GM18951 (cell line): ENCODE measurements at regions not wholly inside any gene's neighbourhood (a gene's known extent, or its start where the extent isn't known, plus 50 kb on each side); places are given as distances from the start of the nearest gene placed in this dataset.
"Not testable (repeated sequence)": the region's sequence is repeated elsewhere in the genome, so short reads cannot be mapped to it uniquely, and the experiment has no call there.

Experiments used
- POLR2A ChIP-seq: IDR thresholded peaks from 4 replicates; pipeline ENCODE4 v1.6.1; 2011; ENCODE audit warnings: mild to moderate bottlenecking; ENCODE audit not compliant: insufficient read length, insufficient read depth; ENCODE audit errors: extremely low read depth
- in situ Hi-C: fragments of 300-500 bp; cut with MboI; formaldehyde crosslinking; loops from one replicate; pipeline ENCODE4 v1.12.0; 2022; ENCODE audit warnings: low sequenced_read_pairs, mixed read lengths, inconsistent platforms; ENCODE audit not compliant: unreplicated experiment

DNA sequence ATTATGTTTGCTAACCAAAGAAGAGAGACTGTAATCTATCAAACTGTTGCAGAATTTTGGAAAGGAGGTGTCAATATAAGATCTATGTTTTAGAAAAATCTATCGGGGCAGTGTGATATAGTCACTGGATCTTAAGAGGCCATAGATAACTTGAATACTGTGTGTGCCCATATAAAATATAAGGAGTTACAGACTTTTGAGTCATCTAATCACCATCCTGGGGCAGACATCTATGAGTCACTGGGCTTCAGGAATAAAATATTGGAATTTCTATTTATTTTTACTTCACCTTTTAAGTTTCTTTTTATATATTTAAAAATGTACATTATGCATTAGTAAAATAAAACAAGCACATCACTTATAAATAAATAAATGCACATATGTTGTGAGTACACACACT, 509.3 kb upstream of the MAN1A1 start:
- no peak for TF ChIP-seq POLR2A
- in situ Hi-C loops, result no loop called here

DNA sequence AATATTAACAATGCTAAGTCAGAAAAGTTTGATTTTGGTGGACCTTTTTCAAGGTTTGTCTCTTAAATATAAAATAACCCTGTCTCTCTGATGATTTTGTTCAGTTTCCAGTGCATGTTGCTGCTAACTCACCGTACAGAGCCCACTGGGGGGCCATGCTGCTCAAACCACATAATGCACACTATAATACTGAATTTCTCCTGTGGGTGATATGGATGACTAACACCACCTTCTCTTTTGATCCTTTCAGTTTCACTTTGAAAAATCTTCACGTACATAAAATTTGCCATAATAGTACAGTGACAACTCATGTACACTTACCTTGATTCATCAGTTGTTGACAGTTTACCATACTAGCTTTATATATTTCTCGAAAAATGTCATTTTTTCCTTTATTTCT, 506.6 kb upstream of the MAN1A1 start:
- in situ Hi-C loops, result no loop called here
- no peak for TF ChIP-seq POLR2A

DNA sequence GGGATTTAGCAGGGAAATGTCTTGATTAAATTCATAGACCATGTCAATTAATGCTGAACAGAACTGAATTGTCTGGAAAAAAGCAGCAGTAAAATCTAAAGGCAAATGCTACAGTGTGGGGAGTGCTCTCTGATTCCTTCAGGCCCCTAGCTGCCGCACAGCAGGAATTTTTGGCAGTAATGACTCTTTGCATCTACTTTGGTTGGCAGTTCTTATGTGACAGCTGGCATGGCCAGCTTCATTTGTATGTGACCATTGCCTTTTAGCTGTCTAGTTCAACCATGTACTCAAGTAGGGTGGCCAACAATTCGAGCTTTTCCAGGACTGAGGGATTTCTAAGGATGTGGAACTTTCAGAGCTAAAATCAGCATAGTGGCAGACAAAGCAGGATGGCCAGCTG, 499.1 kb upstream of the MAN1A1 start:
- in situ Hi-C loops, result no loop called here
- TF ChIP-seq POLR2A, result no peak

DNA sequence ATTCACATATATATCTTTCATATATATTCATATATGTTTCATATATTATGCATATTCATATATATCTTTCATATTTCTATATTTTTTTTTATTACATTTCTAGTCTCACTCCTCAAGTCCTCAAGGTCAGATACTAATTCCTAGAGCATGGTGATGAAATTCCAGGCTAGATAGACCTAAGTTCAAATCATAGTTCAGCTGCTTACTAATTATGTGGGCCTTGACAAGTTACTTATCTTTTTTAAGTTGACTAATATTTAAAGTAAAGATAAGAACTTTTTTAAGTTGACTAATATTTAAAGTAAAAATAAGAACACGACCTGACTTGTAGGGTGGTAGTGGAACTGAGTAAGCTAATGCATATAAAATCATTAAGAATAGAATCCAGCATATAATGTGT, 495.6 kb upstream of the MAN1A1 start:
- no peak for TF ChIP-seq POLR2A
- in situ Hi-C loops, result no loop called here

DNA sequence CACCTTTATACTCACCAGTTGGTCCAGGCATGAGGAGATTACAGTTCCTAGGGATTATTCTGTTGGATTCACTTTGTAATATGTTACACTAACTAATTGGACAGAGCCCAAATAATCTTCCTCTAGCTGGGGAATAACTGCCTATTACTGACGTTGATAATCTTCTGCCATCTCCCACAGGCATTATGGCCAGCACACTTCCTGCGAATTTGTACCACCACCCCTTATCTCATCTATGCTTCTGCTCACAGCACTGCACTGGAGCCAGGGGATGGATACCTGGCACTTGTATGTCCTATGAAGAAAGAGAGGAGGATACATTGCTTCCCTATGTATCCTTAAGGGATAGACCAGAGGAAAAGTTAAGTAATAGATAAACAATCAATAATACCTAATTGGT, 494.8 kb upstream of the MAN1A1 start:
- no peak for TF ChIP-seq POLR2A
- in situ Hi-C loops, result no loop called here

DNA sequence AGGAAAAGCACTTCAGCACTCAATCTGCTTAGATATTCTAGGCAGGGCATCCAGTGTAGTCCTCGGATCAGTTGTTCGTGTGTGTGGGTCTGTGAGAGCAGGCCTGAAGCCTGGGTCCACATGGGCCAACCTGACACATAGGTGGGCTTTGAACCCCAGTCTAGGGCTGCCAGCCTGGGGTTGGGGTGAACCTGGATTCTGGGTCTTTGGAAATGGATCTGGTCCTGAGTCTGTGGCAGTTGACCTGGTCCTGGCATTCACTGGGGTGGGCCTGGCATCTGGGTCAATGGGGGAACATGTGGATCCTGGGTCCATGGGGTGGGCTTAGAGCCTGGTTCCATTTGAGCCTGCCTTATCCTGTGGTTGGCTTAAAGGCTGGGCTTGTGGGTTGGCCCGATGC, 492.6 kb upstream of the MAN1A1 start:
- no peak for TF ChIP-seq POLR2A
- in situ Hi-C loops, result no loop called here

DNA sequence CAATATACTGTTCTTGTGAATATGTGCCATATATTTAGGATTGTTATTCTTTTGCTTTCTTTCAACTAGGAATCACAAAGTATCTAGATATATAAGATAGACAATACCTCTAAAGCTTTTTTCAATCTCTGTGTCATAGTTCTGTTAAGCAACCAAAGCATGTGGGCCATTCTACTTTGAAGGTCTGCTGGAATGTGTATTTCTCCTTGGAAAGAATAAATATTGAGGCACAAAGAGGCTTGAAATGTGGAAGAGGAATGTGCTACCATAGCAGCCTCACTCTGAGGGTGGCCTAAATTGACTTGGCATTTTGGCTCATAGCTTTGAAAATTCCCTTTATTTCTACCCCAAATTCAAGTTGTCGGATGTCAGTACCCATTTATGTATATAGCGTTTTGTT, 488.5 kb upstream of the MAN1A1 start:
- in situ Hi-C loops, result no loop called here
- TF ChIP-seq POLR2A, result no peak

DNA sequence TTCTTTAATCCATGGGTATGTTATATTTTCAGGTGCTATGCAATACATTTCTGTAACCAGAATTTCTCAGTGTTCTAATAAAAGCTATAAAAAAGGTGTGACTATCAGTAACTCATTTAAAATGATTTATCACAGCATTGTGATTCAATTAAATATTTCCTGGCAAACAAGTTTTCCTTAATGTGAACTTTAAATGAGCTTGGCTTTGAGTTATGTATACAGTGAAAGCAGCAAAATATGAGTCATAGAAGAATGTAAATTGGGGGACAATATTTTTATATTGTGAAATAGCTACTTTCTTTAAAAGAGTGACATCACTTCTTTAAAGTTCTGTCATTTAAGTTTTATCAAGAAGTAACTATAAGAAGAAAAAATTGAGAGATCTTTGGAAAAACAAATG, 484.9 kb upstream of the MAN1A1 start:
- TF ChIP-seq POLR2A, result no peak
- in situ Hi-C loops, result no loop called here

DNA sequence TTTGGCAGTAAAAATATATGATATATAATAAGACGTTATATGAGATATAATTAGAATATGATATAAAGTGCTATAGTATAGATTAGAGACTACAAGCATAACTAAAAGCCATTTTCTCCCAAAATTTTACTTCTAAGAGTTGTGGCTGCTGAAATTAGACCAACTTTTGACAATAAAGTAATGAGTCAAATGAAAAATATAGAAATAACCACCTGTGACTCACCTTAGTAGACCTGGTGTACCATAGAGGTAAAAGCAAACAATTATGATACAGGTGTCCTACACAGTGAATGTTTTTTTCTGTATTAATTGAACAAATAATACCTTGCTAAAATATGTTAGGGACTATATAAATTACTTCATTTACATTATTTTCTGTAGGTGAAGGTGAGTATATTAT, 482.9 kb upstream of the MAN1A1 start:
- in situ Hi-C loops, result no loop called here
- TF ChIP-seq POLR2A, result no peak

DNA sequence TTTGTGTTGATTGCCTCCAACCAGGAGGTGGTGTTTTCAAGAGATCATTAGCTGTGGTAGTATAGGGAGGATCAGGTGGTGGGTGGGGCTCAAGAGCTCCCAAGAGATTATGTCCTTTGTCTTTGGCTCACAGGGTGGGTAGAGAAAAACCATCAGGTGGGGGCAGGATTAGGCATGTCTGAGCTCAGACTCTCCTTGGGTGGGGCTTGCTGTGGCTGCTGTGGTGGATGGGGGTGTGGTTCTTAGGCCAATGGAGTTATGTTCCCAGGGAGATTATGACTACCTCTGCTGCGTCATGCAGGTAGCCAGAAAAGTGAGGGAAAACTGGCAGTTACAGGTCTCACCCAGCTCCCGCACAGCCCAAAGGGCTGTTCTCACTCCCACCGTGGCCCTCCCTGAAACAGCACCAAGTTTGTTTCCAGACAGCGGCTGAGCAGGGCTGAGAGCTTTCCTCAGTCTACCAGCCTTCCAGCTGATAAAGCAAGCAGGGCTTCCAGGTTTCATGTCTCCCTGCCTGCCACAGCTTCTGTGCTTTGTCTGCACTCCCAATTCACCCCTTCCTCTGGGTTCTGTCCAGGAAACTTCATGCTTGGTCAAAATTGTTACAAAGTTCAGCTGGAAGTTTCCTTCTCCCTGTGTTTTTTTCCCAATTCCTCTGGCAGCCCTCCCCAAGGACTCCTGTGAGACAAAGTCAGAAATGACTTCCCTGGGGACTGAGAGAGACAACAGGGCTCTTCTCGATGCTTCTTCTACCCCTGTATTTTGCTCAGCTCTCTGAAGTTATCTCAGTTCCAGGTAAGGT, 481.1 kb upstream of the MAN1A1 start:
- in situ Hi-C loops, result no loop called here

DNA sequence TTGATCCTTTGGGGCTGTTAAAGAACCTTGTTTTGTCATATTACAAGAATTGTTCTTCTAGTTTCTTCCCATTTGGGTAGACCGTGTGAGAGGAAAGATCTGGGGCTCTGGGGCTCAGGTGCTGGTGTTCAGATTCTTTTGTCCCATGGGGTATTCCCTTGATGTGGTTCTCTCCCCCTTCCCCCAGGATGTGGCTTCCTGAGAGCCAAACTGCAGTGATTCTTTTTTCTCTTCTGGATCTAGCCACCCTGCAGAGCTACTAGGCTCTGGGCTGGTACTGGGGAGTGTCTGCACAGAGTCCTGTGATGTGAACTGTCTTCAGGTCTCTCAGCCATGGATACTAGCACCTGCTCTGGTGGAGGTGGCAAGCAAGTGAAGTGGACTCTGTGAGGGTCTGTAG, 480.5 kb upstream of the MAN1A1 start:
- in situ Hi-C loops, result no loop called here
- TF ChIP-seq POLR2A, result no peak

More for the DNA sequence above, 481.1 kb upstream of the MAN1A1 start:
- no peak for TF ChIP-seq POLR2A

DNA sequence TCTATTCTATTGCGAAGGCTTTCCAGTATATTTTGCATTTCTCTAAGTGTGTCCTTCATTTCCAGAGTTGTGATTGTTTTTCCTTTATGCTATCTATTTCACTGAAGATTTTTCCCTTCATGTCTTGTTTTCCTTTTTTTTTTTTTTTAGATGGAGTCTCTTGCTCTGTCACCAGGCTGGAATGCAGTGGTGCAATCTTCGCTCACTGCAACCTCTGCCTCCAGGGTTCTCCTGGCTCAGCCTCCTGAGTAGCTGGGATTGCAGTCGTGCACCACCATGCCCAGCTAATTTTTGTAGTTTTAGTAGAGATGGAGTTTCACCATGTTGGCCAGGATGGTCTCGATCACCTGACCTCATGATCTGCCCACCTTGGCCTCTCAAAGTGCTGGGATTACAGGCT, 479.9 kb upstream of the MAN1A1 start:
- in situ Hi-C loops, result not testable (repeated sequence)

DNA sequence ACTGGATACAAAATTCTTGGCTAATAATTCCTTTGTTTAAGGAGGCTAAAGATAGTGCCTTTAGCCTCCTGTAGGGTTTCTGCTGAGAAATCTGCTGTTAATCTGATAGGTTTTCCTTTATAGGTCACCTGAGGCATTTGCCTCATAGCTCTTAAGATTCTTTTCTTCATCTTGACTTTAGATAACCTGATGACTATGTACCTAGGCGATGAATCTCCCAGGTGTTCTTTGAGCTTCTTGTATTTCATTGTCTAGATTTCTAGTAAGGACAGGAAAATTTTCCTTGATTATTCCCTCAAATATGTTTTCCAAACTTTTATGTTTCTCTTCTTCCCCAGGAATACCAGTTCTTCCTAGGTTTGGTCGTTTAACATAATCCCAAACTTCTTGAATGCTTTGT, 479.4 kb upstream of the MAN1A1 start:
- in situ Hi-C loops, result no loop called here

DNA sequence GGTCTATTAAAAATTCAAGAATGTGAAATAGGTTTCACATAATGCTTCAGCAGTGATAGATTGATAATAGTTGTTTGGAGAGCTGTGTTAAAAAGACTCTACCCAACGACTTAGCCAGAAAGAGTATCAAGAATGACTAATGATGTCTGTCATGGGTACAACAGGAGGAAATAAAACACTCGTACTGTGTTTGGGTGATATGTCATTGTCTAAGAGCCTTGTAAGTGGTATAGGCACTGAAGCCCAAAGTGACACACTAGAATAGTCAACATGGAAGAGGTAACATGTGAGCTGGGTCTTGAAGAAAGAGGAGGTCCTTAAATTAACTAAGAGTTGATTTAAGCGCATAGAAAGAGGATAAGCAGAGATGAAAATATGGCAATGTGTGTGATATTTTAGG, 471.8 kb upstream of the MAN1A1 start:
- no peak for TF ChIP-seq POLR2A
- in situ Hi-C loops, result no loop called here

More for the DNA sequence above, 479.4 kb upstream of the MAN1A1 start:
- TF ChIP-seq POLR2A, result no peak

DNA sequence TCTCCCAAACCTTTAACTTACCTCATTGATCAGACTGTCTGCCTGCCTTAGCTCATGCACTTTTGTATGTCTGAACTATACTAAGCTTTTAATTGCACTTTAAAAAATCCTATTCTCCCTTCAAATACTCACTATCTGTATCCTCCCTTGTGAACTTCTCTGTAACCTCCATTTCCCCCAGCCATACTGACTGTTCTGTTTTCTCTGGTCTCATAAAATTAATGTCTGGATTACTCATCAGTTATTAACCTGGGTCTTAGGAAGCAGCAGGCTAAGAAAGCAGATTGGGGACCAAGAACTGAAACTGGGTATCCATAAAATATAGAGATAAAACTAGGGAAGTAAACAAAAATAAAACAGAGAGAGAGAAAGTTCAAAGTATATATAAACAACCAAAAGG, 469.3 kb upstream of the MAN1A1 start:
- no peak for TF ChIP-seq POLR2A
- in situ Hi-C loops, result no loop called here
